ENCODE measurements at regions not wholly inside any gene's neighbourhood (a gene's known extent, or its start where the extent isn't known, plus 50 kb on each side); places are given as distances from the start of the nearest gene placed in this dataset.

- H3K27ac ChIP-seq (ENCODE audit: low read length): no peak overlapping the region
- no peak overlapping the region for H2AFZ ChIP-seq (ENCODE audit: low read length)
- no peaks in the 10 kb centered on the region for H4K20me1 ChIP-seq (ENCODE audit: insufficient read depth, low read depth, low read length)
- H3K4me2 ChIP-seq (ENCODE audit: low read depth, low read length, poor library complexity, severe bottlenecking): no peak overlapping the region
- no peak overlapping the region for H3K4me3 ChIP-seq (ENCODE audit: low read length)
- no peaks in the 10 kb centered on the region for H3K9me2 ChIP-seq (replicated peaks; ENCODE audit: insufficient read depth, low read length)
- DNase-seq: no peak
- H3K4me1 ChIP-seq (ENCODE audit: low read length): peaks cover 18% of the 10 kb centered on the region
- no peak overlapping the region for H3K9ac ChIP-seq (ENCODE audit: low read length)
- no peaks in the 10 kb centered on the region for H3K9me3 ChIP-seq (ENCODE audit: low read length)
- H3K79me2 ChIP-seq (ENCODE audit: low read length): no peaks in the 10 kb centered on the region
- no peaks in the 10 kb centered on the region for H3K27me3 ChIP-seq (ENCODE audit: low read length)
- no peaks in the 10 kb centered on the region for H3K36me3 ChIP-seq (ENCODE audit: insufficient read depth, low read length)
Measured at GRCh38 chr9:20189871-20190270, 401.0 kb upstream of the SLC24A2 start.

GRCh38 chr9:20188616-20189369 lies 400.0 kb upstream of the SLC24A2 start:
- Histone ChIP-seq H3K9ac (ENCODE audit: low read length) (no peak overlapping the region), H3K4me1 (ENCODE audit: low read length) (peaks cover 18% of the 10 kb centered on the region), H3K9me3 (ENCODE audit: low read length) (no peaks in the 10 kb centered on the region), H3K4me2 (ENCODE audit: low read depth, low read length, poor library complexity, severe bottlenecking) (no peak overlapping the region), H3K9me2 (replicated peaks; ENCODE audit: insufficient read depth, low read length) (no peaks in the 10 kb centered on the region), H2AFZ (ENCODE audit: low read length) (no peak overlapping the region), H3K36me3 (ENCODE audit: insufficient read depth, low read length) (no peaks in the 10 kb centered on the region), H3K27ac (ENCODE audit: low read length) (no peak overlapping the region), H4K20me1 (ENCODE audit: insufficient read depth, low read depth, low read length) (no peaks in the 10 kb centered on the region), H3K27me3 (ENCODE audit: low read length) (no peaks in the 10 kb centered on the region), H3K4me3 (ENCODE audit: low read length) (no peak overlapping the region), H3K79me2 (ENCODE audit: low read length) (no peaks in the 10 kb centered on the region)
- no peak for DNase-seq

- Histone ChIP-seq H3K27ac (ENCODE audit: low read length) (peak overlapping the region; percentile 36; the same call in 1 of the 2 replicates), H3K9ac (ENCODE audit: low read length) (no peak overlapping the region), H3K79me2 (ENCODE audit: low read length) (no peaks in the 10 kb centered on the region), H3K9me3 (ENCODE audit: low read length) (no peaks in the 10 kb centered on the region), H3K4me2 (ENCODE audit: low read depth, low read length, poor library complexity, severe bottlenecking) (peak overlapping the region; percentile 48), H4K20me1 (ENCODE audit: insufficient read depth, low read depth, low read length) (no peaks in the 10 kb centered on the region), H3K4me1 (ENCODE audit: low read length) (peaks cover 18% of the 10 kb centered on the region), H3K27me3 (ENCODE audit: low read length) (no peaks in the 10 kb centered on the region), H3K36me3 (ENCODE audit: insufficient read depth, low read length) (no peaks in the 10 kb centered on the region), H3K4me3 (ENCODE audit: low read length) (no peak overlapping the region), H2AFZ (ENCODE audit: low read length) (no peak overlapping the region), H3K9me2 (replicated peaks; ENCODE audit: insufficient read depth, low read length) (no peaks in the 10 kb centered on the region)
- peak; percentile 81 for DNase-seq
Measured at GRCh38 chr9:20187318-20187717, 398.5 kb upstream of the SLC24A2 start.

- H3K4me2 ChIP-seq (ENCODE audit: low read depth, low read length, poor library complexity, severe bottlenecking): peak overlapping the region; percentile 48
- H4K20me1 ChIP-seq (ENCODE audit: insufficient read depth, low read depth, low read length): no peaks in the 10 kb centered on the region
- no peaks in the 10 kb centered on the region for H3K36me3 ChIP-seq (ENCODE audit: insufficient read depth, low read length)
- no peaks in the 10 kb centered on the region for H3K9me3 ChIP-seq (ENCODE audit: low read length)
- H3K9ac ChIP-seq (ENCODE audit: low read length): no peak overlapping the region
- H3K27ac ChIP-seq (ENCODE audit: low read length): peak overlapping the region; percentile 36; the same call in 1 of the 2 replicates
- no peaks in the 10 kb centered on the region for H3K27me3 ChIP-seq (ENCODE audit: low read length)
- no peak overlapping the region for H2AFZ ChIP-seq (ENCODE audit: low read length)
- H3K9me2 ChIP-seq (replicated peaks; ENCODE audit: insufficient read depth, low read length): no peaks in the 10 kb centered on the region
- H3K4me1 ChIP-seq (ENCODE audit: low read length): peaks cover 18% of the 10 kb centered on the region
- H3K4me3 ChIP-seq (ENCODE audit: low read length): no peak overlapping the region
- DNase-seq: no peak
- H3K79me2 ChIP-seq (ENCODE audit: low read length): no peaks in the 10 kb centered on the region
Measured at GRCh38 chr9:20186823-20187222, 398.0 kb upstream of the SLC24A2 start.

GRCh38 chr9:20186231-20186630 lies 397.4 kb upstream of the SLC24A2 start:
- Histone ChIP-seq H3K27me3 (ENCODE audit: low read length) (no peaks in the 10 kb centered on the region), H3K79me2 (ENCODE audit: low read length) (no peaks in the 10 kb centered on the region), H3K9me3 (ENCODE audit: low read length) (no peaks in the 10 kb centered on the region), H2AFZ (ENCODE audit: low read length) (no peak overlapping the region), H3K27ac (ENCODE audit: low read length) (no peak overlapping the region), H3K9ac (ENCODE audit: low read length) (no peak overlapping the region), H3K4me3 (ENCODE audit: low read length) (no peak overlapping the region), H3K4me1 (ENCODE audit: low read length) (peaks cover 18% of the 10 kb centered on the region), H3K9me2 (replicated peaks; ENCODE audit: insufficient read depth, low read length) (no peaks in the 10 kb centered on the region), H3K4me2 (ENCODE audit: low read depth, low read length, poor library complexity, severe bottlenecking) (no peak overlapping the region), H3K36me3 (ENCODE audit: insufficient read depth, low read length) (no peaks in the 10 kb centered on the region), H4K20me1 (ENCODE audit: insufficient read depth, low read depth, low read length) (no peaks in the 10 kb centered on the region)
- DNase-seq: no peak

GRCh38 chr9:20184541-20184940 lies 395.7 kb upstream of the SLC24A2 start:
- Histone ChIP-seq H3K36me3 (ENCODE audit: insufficient read depth, low read length) (no peaks in the 10 kb centered on the region), H3K4me1 (ENCODE audit: low read length) (peaks cover 18% of the 10 kb centered on the region), H3K79me2 (ENCODE audit: low read length) (no peaks in the 10 kb centered on the region), H3K9me3 (ENCODE audit: low read length) (no peaks in the 10 kb centered on the region), H3K4me3 (ENCODE audit: low read length) (no peak overlapping the region), H3K9ac (ENCODE audit: low read length) (no peak overlapping the region), H3K27me3 (ENCODE audit: low read length) (no peaks in the 10 kb centered on the region), H3K4me2 (ENCODE audit: low read depth, low read length, poor library complexity, severe bottlenecking) (no peak overlapping the region), H3K9me2 (replicated peaks; ENCODE audit: insufficient read depth, low read length) (no peaks in the 10 kb centered on the region), H2AFZ (ENCODE audit: low read length) (no peak overlapping the region), H4K20me1 (ENCODE audit: insufficient read depth, low read depth, low read length) (no peaks in the 10 kb centered on the region), H3K27ac (ENCODE audit: low read length) (no peak overlapping the region)
- no peak for DNase-seq

- no peaks in the 10 kb centered on the region for H3K4me1 ChIP-seq (ENCODE audit: low read length)
- H3K9me3 ChIP-seq (ENCODE audit: low read length): no peaks in the 10 kb centered on the region
- H3K36me3 ChIP-seq (ENCODE audit: insufficient read depth, low read length): no peaks in the 10 kb centered on the region
- DNase-seq: no peak
- H3K9me2 ChIP-seq (replicated peaks; ENCODE audit: insufficient read depth, low read length): no peaks in the 10 kb centered on the region
- H3K27me3 ChIP-seq (ENCODE audit: low read length): no peaks in the 10 kb centered on the region
- no peaks in the 10 kb centered on the region for H4K20me1 ChIP-seq (ENCODE audit: insufficient read depth, low read depth, low read length)
- no peak overlapping the region for H3K27ac ChIP-seq (ENCODE audit: low read length)
- no peak overlapping the region for H3K4me2 ChIP-seq (ENCODE audit: low read depth, low read length, poor library complexity, severe bottlenecking)
- H3K9ac ChIP-seq (ENCODE audit: low read length): no peak overlapping the region
- H2AFZ ChIP-seq (ENCODE audit: low read length): no peak overlapping the region
- no peak overlapping the region for H3K4me3 ChIP-seq (ENCODE audit: low read length)
- no peaks in the 10 kb centered on the region for H3K79me2 ChIP-seq (ENCODE audit: low read length)
Measured at GRCh38 chr9:20178679-20179078, 389.8 kb upstream of the SLC24A2 start.

- Histone ChIP-seq H3K4me1 (ENCODE audit: low read length) (no peaks in the 10 kb centered on the region), H3K9me3 (ENCODE audit: low read length) (no peaks in the 10 kb centered on the region)
Measured at GRCh38 chr9:20178197-20178596, 389.4 kb upstream of the SLC24A2 start.

More at GRCh38 chr9:20178197-20178596, 389.4 kb upstream of the SLC24A2 start:
- H3K27ac ChIP-seq (ENCODE audit: low read length): no peak overlapping the region
- H2AFZ ChIP-seq (ENCODE audit: low read length): no peak overlapping the region
- no peak overlapping the region for H3K4me2 ChIP-seq (ENCODE audit: low read depth, low read length, poor library complexity, severe bottlenecking)
- no peak overlapping the region for H3K9ac ChIP-seq (ENCODE audit: low read length)
- no peaks in the 10 kb centered on the region for H3K36me3 ChIP-seq (ENCODE audit: insufficient read depth, low read length)
- H3K79me2 ChIP-seq (ENCODE audit: low read length): no peaks in the 10 kb centered on the region
- H4K20me1 ChIP-seq (ENCODE audit: insufficient read depth, low read depth, low read length): no peaks in the 10 kb centered on the region
- DNase-seq: no peak
- no peaks in the 10 kb centered on the region for H3K9me2 ChIP-seq (replicated peaks; ENCODE audit: insufficient read depth, low read length)
- H3K27me3 ChIP-seq (ENCODE audit: low read length): no peaks in the 10 kb centered on the region
- H3K4me3 ChIP-seq (ENCODE audit: low read length): no peak overlapping the region
